Amniotic stem cell (primary cell): ENCODE measurements at regions not wholly inside any gene's neighbourhood (a gene's known extent, or its start where the extent isn't known, plus 50 kb on each side); places are given as distances from the start of the nearest gene placed in this dataset.
"Not testable (repeated sequence)": the region's sequence is repeated elsewhere in the genome, so short reads cannot be mapped to it uniquely, and the experiment has no call there.

Experiments
- DNase-seq: peaks from one replicate; lab custom pipeline; 2025; lab: John Stamatoyannopoulos, UW

GRCh38 chr5:96101358-96102089 lies 139.9 kb upstream of the ELL2 start:
- no peak for DNase-seq

- DNase-seq = not testable (repeated sequence)
These were observed 135.8 kb upstream of the ELL2 start for GRCh38 chr5:96097488-96097887.

DNA sequence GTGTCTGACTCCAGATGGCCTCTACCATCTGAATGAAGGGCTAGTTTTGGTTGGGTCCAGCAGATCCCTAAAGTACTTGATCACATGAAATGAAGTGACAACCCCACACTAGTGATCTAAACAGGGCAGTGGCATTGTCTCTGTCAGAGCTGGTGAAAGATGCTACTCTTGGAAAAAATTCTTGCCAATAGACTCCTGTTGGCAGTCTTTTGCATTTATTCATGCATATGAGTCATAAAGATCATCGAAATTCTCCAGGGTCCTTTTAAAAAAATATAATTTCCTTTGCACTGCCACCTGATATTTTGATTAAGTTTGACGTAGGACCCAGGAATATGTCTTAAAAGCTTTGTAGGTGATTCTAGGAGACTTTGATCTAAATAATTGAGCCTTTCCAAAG lies 135.1 kb upstream of the ELL2 start:
- no peak for DNase-seq

DNA sequence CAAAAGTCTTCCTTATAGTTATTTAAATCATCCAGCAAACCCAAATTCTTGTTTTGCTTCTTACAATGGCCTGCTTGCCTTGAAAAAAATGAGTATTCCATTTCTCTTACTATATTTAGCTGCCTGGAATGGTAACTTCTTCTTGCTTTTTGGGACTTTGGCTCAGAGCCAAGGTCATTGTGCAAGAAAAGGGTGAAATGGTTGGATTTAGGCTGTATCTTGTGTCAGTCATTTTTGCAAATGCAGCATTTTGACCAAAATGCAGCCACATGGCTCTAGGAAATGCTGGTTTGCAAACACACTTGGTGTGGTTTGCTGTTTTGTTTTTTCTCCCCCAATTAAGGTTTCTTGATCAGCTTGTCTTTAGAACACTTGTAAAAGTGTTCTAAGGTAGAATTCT lies 133.3 kb upstream of the ELL2 start:
- no peak for DNase-seq

DNA sequence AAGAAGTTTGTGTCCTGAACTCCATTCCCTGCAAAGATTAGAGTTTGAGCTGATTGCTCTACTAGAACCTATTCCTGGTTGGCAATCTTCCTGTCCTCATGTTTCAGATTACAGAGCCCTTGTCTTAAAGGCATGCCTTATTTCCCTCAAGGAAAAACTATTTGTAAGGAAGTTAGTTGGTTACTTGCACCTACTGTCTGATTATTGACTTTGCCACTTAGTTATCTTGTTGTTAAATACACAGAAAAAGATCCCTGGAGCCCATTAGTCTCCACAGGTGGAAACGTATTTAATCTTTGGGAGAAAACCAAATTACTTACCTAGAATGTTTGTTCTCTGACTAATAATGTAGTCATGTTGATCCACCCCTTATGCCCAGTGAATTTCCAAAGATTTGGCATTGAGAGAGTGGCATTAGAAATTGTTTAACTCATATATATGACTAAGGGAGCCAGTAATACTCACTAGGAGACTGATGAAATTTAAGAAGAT lies 132.3 kb upstream of the ELL2 start:
- DNase-seq = no peak

- no peak for DNase-seq
These were observed 131.7 kb upstream of the ELL2 start for GRCh38 chr5:96093340-96093739.

DNA sequence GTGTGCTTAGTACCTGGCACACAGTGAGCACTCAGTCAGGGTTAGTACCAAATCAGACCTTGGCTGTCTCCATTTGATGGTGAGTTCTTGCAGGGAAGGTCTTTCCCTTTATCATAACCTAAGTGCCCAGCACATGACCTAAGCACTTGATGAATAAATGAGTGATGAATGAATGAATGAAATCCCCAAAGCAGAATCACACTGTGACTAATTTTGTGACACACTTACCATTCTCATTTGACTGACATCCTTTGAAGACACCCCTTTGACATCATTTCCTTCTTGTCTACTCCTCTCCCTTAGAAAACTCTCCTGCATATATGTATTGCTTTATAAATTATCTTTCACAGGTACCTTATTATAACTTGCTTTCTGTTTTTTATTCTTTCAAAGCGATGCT lies 130.2 kb upstream of the ELL2 start:
- DNase-seq = no peak

DNA sequence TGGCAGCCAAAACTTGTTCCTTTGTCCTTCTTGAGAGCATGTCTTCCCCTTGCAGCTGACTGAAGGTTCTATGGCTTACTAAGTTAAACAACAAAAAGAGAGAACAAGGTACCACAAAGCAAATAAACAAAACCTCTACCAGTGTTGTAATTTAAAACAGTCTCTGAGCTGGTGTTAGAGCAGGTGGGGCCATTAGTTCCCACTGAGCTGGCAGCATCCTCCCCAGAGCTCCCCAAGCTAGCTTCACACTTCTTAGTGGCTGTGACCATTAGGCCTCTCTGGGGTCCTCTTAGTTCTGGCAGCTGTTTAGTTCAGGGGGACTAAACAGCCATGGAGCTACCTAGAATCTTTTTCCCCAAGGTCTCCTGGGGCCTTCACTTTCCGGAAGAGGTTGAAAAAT lies 128.6 kb upstream of the ELL2 start:
- DNase-seq = no peak

- DNase-seq = no peak
These were observed 127.3 kb upstream of the ELL2 start for GRCh38 chr5:96088706-96089498.

GRCh38 chr5:96087939-96088338 lies 126.3 kb upstream of the ELL2 start:
- DNase-seq = no peak

DNA sequence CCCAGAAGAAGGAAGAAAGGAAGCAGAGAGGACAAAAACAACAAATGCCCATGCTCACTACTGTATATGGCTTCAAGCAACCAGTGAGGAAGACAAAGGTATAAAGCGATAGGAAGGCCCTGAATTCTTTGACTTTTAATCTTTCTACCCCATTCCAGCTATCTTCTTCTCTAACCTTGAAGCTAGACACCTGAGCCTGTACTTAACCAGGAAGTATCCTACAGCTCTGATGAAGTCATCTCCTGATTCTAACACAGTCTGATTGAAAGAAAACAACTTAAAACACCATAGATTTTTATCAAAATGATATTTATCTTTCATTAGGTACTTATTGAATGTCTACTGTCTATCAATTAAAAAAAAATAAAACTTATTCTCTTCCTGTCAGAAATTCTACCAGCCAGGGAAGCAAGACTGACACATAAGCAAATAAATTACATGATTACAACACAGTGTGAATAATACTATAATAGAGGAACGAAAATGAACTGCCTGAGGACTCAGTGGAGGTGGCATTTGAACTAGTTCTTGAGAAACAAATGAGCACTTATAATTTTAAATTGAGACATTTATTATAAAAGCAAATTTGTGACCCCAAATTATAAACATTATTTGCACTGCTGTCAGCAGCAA lies 123.3 kb upstream of the ELL2 start:
- no peak for DNase-seq

GRCh38 chr5:96083361-96083881 lies 121.8 kb upstream of the ELL2 start:
- no peak for DNase-seq

GRCh38 chr5:96081276-96081858 lies 119.7 kb upstream of the ELL2 start:
- no peak for DNase-seq

DNA sequence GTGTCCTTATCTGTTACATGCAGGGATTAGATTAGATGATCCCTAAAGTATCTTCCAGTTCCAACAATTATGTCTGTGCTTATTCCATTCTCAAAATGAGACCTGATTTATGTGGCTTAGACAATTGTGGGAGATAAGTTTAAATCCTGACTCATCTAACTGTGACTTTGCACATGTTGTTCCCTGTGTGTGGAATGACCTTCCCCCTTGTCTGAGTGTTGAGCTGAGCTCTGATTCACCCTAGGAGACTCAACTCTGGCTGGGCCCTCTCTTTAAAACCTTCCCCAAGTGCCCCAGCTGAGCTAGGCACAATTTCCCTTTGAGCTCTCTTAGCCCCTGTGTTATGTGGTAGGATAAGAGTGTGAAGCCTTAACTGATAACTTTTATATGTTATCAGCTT lies 118.9 kb upstream of the ELL2 start:
- no peak for DNase-seq

DNA sequence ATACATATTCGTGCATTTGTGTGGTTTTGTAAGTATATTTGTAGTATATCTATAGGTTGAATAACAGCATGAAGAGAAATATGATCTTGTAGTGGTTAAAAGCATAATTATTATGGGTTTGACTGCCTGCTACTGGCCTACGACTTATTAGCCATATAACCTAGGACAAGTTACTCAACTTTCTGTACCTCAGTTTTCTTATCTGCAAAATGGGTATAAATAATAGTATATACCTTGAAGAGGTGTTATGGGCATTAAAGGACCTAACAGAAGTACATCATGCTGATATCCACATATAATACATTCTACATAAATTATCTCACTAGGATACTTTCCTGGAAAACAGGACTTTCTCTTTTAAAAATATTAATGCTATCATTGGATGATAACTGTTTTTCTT lies 118.3 kb upstream of the ELL2 start:
- no peak for DNase-seq

DNA sequence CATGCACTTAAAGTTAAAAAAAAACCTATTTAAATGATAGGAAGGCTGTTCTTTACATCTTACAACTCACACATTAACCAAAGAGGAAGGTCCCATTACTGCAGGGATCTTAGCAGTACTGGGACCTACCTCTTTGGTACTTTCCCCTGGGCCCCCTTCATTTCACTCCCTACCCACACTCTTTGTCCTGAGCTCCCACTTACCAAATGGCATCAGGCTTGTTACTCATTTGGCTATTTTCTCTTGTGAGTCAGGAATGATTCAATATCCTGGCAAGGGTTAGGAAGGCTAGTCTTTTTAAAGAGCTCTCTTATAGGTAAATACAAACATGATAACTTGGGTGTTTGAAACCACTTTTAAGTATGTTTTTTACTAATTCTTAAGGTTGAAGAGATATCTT lies 117.4 kb upstream of the ELL2 start:
- peak; percentile 68 for DNase-seq

GRCh38 chr5:96076451-96076850 lies 114.8 kb upstream of the ELL2 start:
- no peak for DNase-seq

GRCh38 chr5:96075579-96076289 lies 114.1 kb upstream of the ELL2 start:
- no peak for DNase-seq

- no peak for DNase-seq
These were observed 113.2 kb upstream of the ELL2 start for GRCh38 chr5:96074870-96075269.

DNA sequence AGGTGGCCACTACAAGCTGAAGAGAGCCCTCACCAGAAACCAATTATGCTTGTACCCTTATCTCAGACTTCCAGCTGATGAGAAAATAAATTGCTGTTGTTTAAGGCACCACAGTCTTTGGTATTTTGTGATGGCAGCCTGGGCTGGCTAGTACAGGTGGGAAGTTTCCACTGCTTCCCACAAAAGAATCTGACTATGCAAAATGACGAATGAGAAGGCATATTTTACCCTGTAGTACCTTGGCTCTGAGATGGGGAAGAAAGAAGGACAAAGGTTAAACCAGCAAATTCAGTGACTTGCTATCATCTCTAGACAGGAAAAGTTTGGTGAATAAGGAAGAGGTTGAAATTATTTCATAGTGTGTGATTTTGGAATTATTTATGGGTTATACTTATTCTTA lies 112.8 kb upstream of the ELL2 start:
- DNase-seq = no peak

GRCh38 chr5:96072791-96073165 lies 111.1 kb upstream of the ELL2 start:
- DNase-seq = no peak
